ENCODE measurements at regions not wholly inside any gene's neighbourhood (a gene's known extent, or its start where the extent isn't known, plus 50 kb on each side); places are given as distances from the start of the nearest gene placed in this dataset.

- Histone ChIP-seq H3K4me1 (ENCODE audit: insufficient read depth, low read length) (no peaks in the 10 kb centered on the region), H3K4me3 (ENCODE audit: low read length) (no peak overlapping the region), H3K27me3 (ENCODE audit: control insufficient read depth in 1 of 2, insufficient read depth in 2 of 2, low read length in 2 of 2) (no peaks in the 10 kb centered on the region), H3K36me3 (ENCODE audit: insufficient read depth, low read length) (no peaks in the 10 kb centered on the region), H3K27ac (ENCODE audit: low read depth in 1 of 2, low read length in 2 of 2) (no peak overlapping the region), H3K9me3 (ENCODE audit: control insufficient read depth in 1 of 2, insufficient read depth in 1 of 2, low read length in 2 of 2) (no peaks in the 10 kb centered on the region)
- Mint-ChIP-seq H3K4me1 (ENCODE audit: low read depth) (no peaks in the 10 kb centered on the region), H3K36me3 (ENCODE audit: low read depth) (no peaks in the 10 kb centered on the region), H3K9me3 (peaks cover 6% of the 10 kb centered on the region), H3K27me3 (peaks cover 5% of the 10 kb centered on the region), H3K4me3 (no peak overlapping the region), H3K27ac (no peak overlapping the region)
- intact Hi-C loops (cut with DNase I, micrococcal nuclease) = no loop called here
- POLR2A ChIA-PET = no interaction called here
- ATAC-seq (ENCODE audit: poor library complexity) (no peak), DNase-seq (no peak)
- CTCF ChIA-PET = interaction anchor here (0.7 kb wide), 1 partner anchor 39 kb away, joined by 3 read pairs; no protein-coding TSS in a partner anchor
- no peak for TF ChIP-seq CTCF (IDR thresholded peaks at IDR 0.05)
Measured at GRCh38 chr7:20896996-20897395, 110.3 kb upstream of the SP8 start.

GRCh38 chr7:20906801-20907453 is 120.2 kb upstream of the SP8 start:
- POLR2A ChIA-PET = no interaction called here
- H3K4me1 Mint-ChIP-seq (ENCODE audit: low read depth) = no peaks in the 10 kb centered on the region
- no peaks in the 10 kb centered on the region for H3K27me3 Mint-ChIP-seq
- intact Hi-C loops (cut with DNase I, micrococcal nuclease) = no loop called here
- ATAC-seq (ENCODE audit: poor library complexity) (no peak), DNase-seq (no peak)
- peaks cover 0 to 5% of the 10 kb centered on the region in 2 experiments for H3K9me3 ChIP-seq (ENCODE audit: control insufficient read depth in 1 of 2, insufficient read depth in 1 of 2, low read length in 2 of 2)
- peaks cover 7% of the 10 kb centered on the region for H3K9me3 Mint-ChIP-seq
- no peak for TF ChIP-seq CTCF (IDR thresholded peaks at IDR 0.05)
- no peaks in the 10 kb centered on the region for H3K27me3 ChIP-seq (ENCODE audit: control insufficient read depth in 1 of 2, insufficient read depth in 2 of 2, low read length in 2 of 2)
- H3K27ac Mint-ChIP-seq = no peak overlapping the region
- H3K4me3 Mint-ChIP-seq = no peak overlapping the region
- H3K4me1 ChIP-seq (ENCODE audit: insufficient read depth, low read length) = no peaks in the 10 kb centered on the region
- CTCF ChIA-PET = no interaction called here
- no peaks in the 10 kb centered on the region for H3K36me3 Mint-ChIP-seq (ENCODE audit: low read depth)
- no peak overlapping the region for H3K4me3 ChIP-seq (ENCODE audit: low read length)
- no peak overlapping the region for H3K27ac ChIP-seq (ENCODE audit: low read depth in 1 of 2, low read length in 2 of 2)
- H3K36me3 ChIP-seq (ENCODE audit: insufficient read depth, low read length) = no peaks in the 10 kb centered on the region

DNA sequence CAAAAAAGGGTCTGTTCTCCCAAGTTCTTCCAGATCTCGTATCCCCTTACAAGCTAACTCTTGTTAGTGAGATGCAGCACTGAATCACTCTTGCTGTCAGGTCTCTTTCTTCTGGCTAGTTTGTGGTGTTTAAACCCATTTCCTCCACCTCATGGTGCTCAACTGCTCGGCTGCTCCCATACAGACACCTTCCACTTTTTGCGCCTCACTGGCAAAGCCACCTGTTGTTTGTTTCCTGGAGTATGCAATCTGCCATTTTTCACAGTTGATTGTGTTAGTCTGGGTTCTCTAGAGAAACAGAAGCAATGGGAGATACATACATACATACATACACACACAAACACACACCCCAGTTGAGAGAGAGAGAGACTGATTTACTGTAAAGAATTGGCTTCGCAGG is 124.4 kb upstream of the SP8 start:
- ATAC-seq (ENCODE audit: poor library complexity) (no peak), DNase-seq (no peak)
- ChIA-PET POLR2A (no interaction called here), CTCF (no interaction called here)
- no peak overlapping the region for H3K4me3 ChIP-seq (ENCODE audit: low read length)
- Mint-ChIP-seq H3K4me3 (no peak overlapping the region), H3K36me3 (ENCODE audit: low read depth) (no peaks in the 10 kb centered on the region), H3K9me3 (no peaks in the 10 kb centered on the region), H3K27ac (no peak overlapping the region), H3K4me1 (ENCODE audit: low read depth) (no peaks in the 10 kb centered on the region), H3K27me3 (no peaks in the 10 kb centered on the region)
- intact Hi-C loops (cut with DNase I, micrococcal nuclease) = no loop called here
- no peak overlapping the region for H3K27ac ChIP-seq (ENCODE audit: low read depth in 1 of 2, low read length in 2 of 2)
- H3K27me3 ChIP-seq (ENCODE audit: control insufficient read depth in 1 of 2, insufficient read depth in 2 of 2, low read length in 2 of 2) = no peaks in the 10 kb centered on the region
- TF ChIP-seq CTCF (IDR thresholded peaks at IDR 0.05) = no peak
- H3K9me3 ChIP-seq (ENCODE audit: control insufficient read depth in 1 of 2, insufficient read depth in 1 of 2, low read length in 2 of 2) = peaks cover 0 to 5% of the 10 kb centered on the region in 2 experiments
- H3K4me1 ChIP-seq (ENCODE audit: insufficient read depth, low read length) = no peaks in the 10 kb centered on the region
- no peaks in the 10 kb centered on the region for H3K36me3 ChIP-seq (ENCODE audit: insufficient read depth, low read length)
